ENCODE measurements at regions not wholly inside any gene's neighbourhood (a gene's known extent, or its start where the extent isn't known, plus 50 kb on each side); places are given as distances from the start of the nearest gene placed in this dataset.

DNA sequence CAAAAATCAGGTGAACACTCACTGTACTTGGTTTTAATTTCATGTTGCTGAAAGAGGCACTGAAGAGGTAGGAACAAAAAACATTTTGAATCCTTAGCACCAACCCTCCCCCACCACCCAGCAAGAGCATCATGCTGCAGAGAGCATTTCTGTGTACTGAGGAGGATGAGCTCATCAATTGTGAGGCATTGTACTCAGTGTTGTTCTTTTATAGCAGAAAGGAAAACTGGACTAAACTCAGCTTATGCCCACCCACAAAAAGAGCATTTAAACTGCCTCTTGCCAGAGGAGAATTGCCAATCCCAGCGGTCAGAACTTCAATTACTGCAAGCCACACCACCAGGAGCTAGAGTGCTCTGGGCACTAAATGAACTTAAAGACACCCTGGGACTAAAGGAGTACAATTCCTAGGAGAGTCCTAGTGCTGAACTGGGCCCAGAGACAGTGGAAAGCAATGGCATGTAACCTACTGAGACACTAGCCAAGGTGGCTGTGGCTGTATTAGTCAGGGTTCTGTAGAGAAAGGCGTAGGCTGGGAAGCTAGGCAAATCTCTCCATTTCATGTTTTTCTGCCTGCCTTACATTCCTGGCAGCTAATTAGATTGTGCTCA is 280.7 kb upstream of the KLHL4 start:
- no peak overlapping the region for H3K27ac ChIP-seq
- TF ChIP-seq, protein P1, sequence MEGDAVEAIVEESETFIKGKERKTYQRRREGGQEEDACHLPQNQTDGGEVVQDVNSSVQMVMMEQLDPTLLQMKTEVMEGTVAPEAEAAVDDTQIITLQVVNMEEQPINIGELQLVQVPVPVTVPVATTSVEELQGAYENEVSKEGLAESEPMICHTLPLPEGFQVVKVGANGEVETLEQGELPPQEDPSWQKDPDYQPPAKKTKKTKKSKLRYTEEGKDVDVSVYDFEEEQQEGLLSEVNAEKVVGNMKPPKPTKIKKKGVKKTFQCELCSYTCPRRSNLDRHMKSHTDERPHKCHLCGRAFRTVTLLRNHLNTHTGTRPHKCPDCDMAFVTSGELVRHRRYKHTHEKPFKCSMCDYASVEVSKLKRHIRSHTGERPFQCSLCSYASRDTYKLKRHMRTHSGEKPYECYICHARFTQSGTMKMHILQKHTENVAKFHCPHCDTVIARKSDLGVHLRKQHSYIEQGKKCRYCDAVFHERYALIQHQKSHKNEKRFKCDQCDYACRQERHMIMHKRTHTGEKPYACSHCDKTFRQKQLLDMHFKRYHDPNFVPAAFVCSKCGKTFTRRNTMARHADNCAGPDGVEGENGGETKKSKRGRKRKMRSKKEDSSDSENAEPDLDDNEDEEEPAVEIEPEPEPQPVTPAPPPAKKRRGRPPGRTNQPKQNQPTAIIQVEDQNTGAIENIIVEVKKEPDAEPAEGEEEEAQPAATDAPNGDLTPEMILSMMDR (conservative IDR thresholded peaks at IDR 0.05) = no peak

DNA sequence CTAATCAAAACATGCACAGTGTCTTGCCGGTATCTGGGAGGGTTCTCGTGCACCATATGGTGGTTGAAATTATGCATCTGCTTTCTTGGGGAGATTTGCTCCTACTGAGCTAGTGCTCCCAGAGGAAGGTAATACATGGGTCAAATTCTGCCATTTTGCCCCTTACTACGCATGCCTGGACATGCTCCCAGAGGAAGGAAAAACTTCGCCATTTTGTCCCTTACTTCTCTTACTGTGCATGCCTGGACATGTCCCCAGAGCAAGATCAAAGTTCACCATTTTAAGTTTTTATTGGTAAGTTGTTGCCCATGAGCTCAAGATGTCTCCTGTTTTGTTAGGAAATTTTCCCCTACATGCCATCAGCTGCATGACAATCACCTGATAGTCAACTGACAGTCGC is 252.1 kb upstream of the KLHL4 start:
- TF ChIP-seq, protein P1 (conservative IDR thresholded peaks at IDR 0.05) = no peak
- H3K27ac ChIP-seq = no peak overlapping the region

DNA sequence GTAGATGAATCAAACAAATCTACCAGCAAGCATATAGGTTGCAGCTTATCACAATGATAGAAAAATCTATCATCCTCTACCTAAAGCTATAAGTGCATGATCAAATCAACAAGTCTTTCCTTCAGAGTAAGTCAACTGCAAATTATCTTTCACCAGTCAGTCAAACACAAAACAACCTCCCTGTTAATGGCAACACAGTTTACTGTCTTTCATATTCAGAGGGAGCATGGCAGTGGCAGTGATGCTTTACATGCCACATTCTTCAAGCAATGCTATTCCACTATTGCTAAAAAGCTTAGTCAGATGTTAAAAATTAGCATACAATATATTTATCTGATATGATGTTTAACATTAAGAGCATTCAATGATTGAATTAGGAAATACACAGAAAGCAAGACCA is 245.1 kb upstream of the KLHL4 start:
- TF ChIP-seq, protein P1 (conservative IDR thresholded peaks at IDR 0.05) = no peak

DNA sequence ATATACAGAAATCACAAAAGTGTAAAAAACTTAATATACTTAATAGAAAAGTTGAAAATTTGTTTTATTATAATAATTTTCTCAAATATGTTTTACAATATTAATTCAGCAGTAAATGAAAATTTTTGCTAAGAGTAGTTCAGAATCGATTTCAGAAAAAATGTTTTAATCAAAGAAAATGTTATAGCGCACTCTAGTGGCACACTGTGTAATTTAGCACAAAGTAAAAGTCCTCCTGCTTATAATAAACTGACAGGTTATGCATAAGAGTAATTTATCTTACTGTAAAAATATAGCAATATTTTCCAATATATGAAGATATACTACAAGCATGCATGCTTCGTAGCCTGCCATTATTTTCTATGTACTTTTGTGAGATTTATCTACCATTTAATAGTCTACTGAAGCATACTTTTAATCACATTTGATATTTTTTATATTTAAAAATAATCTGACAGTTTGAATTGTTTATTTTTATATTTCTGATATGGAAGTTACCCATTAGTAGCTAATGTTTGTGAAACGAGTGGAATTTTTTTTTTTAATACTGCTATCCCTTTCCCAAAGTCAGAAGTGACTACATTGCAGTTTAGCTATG is 217.9 kb upstream of the KLHL4 start:
- TF ChIP-seq, protein P1 (conservative IDR thresholded peaks at IDR 0.05) = peak; percentile 72
- no peak overlapping the region for H3K27ac ChIP-seq

More for the DNA sequence above, 245.1 kb upstream of the KLHL4 start:
- H3K27ac ChIP-seq = no peak overlapping the region

DNA sequence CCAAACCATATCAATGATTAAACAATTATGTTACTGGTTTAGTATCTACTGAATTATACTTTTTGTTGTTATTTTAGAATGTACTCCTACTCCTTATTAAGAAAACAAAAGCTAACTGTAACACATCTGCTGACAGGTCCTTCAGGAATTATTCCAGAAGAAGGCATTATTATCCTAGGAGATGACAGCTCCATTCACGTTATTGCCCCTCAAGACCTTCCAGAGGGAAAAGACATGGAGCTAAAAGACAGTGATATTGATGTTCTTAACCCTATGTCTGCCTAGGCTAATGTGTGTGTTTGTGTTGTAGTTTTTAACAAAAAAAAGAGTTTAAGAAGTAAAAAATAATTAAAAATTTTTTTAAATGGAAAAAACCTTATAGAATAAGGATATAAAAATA is 206.8 kb upstream of the KLHL4 start:
- H3K27ac ChIP-seq = no peak overlapping the region
- TF ChIP-seq, protein P1 (conservative IDR thresholded peaks at IDR 0.05) = no peak

DNA sequence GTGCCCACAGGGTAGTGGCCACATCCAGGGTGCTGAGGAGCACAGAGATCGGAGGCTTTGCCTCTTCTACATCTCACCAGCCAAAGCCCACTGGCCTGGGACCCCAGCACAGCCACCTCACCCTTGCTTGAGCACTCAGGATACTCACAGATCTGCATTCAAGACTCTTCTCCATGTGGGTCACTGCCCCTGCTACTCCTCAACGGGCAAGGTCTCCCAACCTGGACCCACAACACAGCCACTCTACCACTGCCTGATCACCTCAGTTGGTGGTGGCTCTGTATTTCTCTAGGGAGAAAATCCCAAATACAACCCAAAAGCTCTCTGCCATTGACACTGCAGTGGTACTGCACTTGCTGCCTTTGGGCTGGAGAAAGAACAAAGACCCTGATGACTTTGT is 190.3 kb upstream of the KLHL4 start:
- no peak overlapping the region for H3K27ac ChIP-seq
- TF ChIP-seq, protein P1 (conservative IDR thresholded peaks at IDR 0.05) = no peak

DNA sequence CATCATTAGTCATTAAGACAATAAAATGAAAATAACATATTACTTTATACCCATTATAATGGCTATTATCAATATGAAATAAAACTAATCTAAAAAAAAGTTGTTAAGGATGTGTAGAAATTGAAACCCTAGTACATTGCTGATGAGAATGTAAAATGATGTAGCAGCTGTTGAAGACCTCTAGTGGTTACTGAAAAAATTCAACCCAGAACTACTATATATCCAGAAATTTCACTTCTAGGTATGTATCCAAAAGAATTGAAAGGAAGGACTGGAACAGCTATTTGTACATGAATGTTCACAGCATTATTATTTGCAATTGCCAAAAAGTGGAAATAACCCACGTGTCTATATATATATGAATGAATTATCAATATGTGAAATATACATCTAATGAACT is 180.3 kb upstream of the KLHL4 start:
- TF ChIP-seq, protein P1 (conservative IDR thresholded peaks at IDR 0.05) = peak; percentile 20; the same call in 1 of the 2 replicates
- no peak overlapping the region for H3K27ac ChIP-seq
